ENCODE measurements at regions not wholly inside any gene's neighbourhood (a gene's known extent, or its start where the extent isn't known, plus 50 kb on each side); places are given as distances from the start of the nearest gene placed in this dataset.
A peak's percentile ranks its signal among the peaks of the same experiment; 100 is the strongest.

- H3K27me3 Mint-ChIP-seq (ENCODE audit: unreplicated experiment), result peaks cover 12% of the 10 kb centered on the region
- no peak for TF ChIP-seq CTCF (IDR thresholded peaks at IDR 0.05; ENCODE audit: partially characterized antibody, unreplicated experiment)
- H3K4me3 Mint-ChIP-seq (ENCODE audit: unreplicated experiment), result no peak overlapping the region
- no peak overlapping the region for H3K27ac Mint-ChIP-seq (ENCODE audit: unreplicated experiment)
- H3K36me3 Mint-ChIP-seq (ENCODE audit: unreplicated experiment), result no peaks in the 10 kb centered on the region
- peaks cover 10% of the 10 kb centered on the region for H3K4me1 Mint-ChIP-seq (ENCODE audit: low read depth, unreplicated experiment)
- DNase-seq, result no peak
- H3K9me3 Mint-ChIP-seq (ENCODE audit: unreplicated experiment), result peaks cover 2% of the 10 kb centered on the region
Measured at GRCh38 chr11:116598036-116598435, 174.8 kb downstream of the BUD13 start.

GRCh38 chr11:116596346-116597260 is 176.2 kb downstream of the BUD13 start:
- peaks cover 11% of the 10 kb centered on the region for H3K27me3 Mint-ChIP-seq (ENCODE audit: unreplicated experiment)
- no peak overlapping the region for H3K4me3 Mint-ChIP-seq (ENCODE audit: unreplicated experiment)
- no peak overlapping the region for H3K27ac Mint-ChIP-seq (ENCODE audit: unreplicated experiment)
- TF ChIP-seq CTCF (IDR thresholded peaks at IDR 0.05; ENCODE audit: partially characterized antibody, unreplicated experiment), result no peak
- no peaks in the 10 kb centered on the region for H3K36me3 Mint-ChIP-seq (ENCODE audit: unreplicated experiment)
- no peak for DNase-seq
- H3K4me1 Mint-ChIP-seq (ENCODE audit: low read depth, unreplicated experiment), result peaks cover 8% of the 10 kb centered on the region
- H3K9me3 Mint-ChIP-seq (ENCODE audit: unreplicated experiment), result peaks cover 2% of the 10 kb centered on the region

GRCh38 chr11:116595305-116595880 is 177.4 kb downstream of the BUD13 start:
- no peak overlapping the region for H3K4me3 Mint-ChIP-seq (ENCODE audit: unreplicated experiment)
- DNase-seq, result peak; percentile 57
- TF ChIP-seq CTCF (IDR thresholded peaks at IDR 0.05; ENCODE audit: partially characterized antibody, unreplicated experiment), result no peak
- H3K27ac Mint-ChIP-seq (ENCODE audit: unreplicated experiment), result no peak overlapping the region
- H3K4me1 Mint-ChIP-seq (ENCODE audit: low read depth, unreplicated experiment), result peaks cover 7% of the 10 kb centered on the region
- no peaks in the 10 kb centered on the region for H3K36me3 Mint-ChIP-seq (ENCODE audit: unreplicated experiment)
- H3K9me3 Mint-ChIP-seq (ENCODE audit: unreplicated experiment), result peaks cover 4% of the 10 kb centered on the region
- peaks cover 15% of the 10 kb centered on the region for H3K27me3 Mint-ChIP-seq (ENCODE audit: unreplicated experiment)

- no peak for TF ChIP-seq CTCF (IDR thresholded peaks at IDR 0.05; ENCODE audit: partially characterized antibody, unreplicated experiment)
- DNase-seq, result no peak
- Mint-ChIP-seq H3K36me3 (ENCODE audit: unreplicated experiment) (no peaks in the 10 kb centered on the region), H3K27ac (ENCODE audit: unreplicated experiment) (no peak overlapping the region), H3K27me3 (ENCODE audit: unreplicated experiment) (peaks cover 11% of the 10 kb centered on the region), H3K4me3 (ENCODE audit: unreplicated experiment) (no peak overlapping the region), H3K9me3 (ENCODE audit: unreplicated experiment) (peaks cover 5% of the 10 kb centered on the region), H3K4me1 (ENCODE audit: low read depth, unreplicated experiment) (peaks cover 4% of the 10 kb centered on the region)
Measured at GRCh38 chr11:116590844-116591570, 181.8 kb downstream of the BUD13 start.
